AG20443 (cell line): ENCODE measurements at regions not wholly inside any gene's neighbourhood (a gene's known extent, or its start where the extent isn't known, plus 50 kb on each side); places are given as distances from the start of the nearest gene placed in this dataset.

Experiments
- DNase-seq: peaks from one replicate; pipeline ENCODE4 v3.0.0; 2012; ENCODE audit warnings: low spot score, mixed read lengths

DNA sequence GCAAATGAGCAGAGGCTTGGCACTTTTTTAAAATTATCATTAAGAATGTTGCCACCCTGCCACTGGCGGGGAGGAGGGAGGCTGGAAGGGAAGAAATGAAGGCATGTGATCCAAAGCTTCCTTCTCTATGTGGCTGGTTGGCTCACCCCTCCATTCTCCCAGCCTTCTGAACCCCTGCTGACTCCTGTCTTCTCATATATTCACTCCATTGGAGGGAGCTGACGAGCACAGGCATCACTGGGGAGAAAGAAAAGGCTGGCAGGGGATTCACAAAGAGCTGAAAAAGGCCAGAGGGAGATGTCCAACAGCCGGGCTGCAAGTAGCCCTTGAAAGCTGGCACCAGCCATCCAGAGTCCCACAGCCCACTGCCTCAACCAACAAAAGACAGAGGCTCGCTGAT lies 495.6 kb downstream of the BCOR start:
- DNase-seq = no peak

DNA sequence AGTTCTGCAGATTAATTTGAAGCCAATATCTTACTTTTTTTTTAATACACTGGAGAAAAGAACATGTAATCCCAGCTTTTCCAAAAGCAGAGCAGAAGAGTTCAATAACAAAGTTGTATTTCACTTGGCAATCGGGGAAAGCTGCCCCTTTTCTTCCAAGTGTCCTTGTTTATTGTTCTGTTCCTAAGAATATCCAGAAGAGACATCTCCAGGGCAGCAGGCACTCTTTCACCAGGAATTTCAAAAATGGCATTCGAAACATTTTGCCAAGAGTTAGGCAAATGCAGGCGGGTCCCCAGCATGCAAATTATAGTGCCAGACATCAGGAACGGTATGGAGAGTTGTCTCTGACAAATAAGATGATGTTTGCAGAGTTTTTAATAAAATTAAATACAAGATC lies 494.5 kb downstream of the BCOR start:
- peak; percentile 17 for DNase-seq

DNA sequence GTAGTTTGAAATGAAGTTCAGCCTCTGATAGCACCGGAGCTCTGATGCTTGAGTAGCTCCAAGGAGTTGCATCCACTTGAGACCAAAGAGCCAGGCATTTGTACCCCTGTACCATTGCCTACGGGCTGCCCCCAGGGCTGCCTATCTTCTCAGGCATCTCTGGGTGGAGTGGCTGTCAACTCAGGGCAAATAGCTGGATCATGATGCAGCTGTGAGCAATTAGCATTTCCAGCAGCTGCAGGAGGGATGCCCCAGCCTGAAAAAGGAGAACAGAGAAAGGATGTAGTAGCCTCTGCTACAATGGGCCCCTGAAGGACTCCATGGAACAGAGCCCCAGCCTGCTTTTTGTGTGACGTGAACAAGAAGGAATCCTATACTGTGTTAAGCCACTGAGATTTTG lies 492.6 kb downstream of the BCOR start:
- DNase-seq = peak; percentile 10

DNA sequence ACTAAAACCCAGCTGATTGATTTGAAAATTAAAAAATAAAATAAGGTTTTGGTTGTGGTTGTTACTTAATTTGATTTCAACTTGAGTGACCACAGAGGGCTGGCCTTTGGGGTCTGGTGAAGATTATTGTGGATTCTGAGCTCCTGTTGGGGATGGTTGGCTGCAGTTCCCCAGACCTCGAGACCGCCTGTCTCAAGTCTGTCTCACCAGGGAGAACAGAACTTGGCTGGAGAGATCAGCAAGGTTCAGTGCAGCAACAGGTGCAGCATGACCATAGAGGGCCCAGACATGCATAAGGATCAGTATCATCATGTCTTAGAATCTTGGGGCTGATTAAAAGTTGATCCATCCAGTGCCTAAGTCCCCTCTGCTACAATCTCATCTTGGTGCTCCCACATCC lies 491.9 kb downstream of the BCOR start:
- DNase-seq = no peak

DNA sequence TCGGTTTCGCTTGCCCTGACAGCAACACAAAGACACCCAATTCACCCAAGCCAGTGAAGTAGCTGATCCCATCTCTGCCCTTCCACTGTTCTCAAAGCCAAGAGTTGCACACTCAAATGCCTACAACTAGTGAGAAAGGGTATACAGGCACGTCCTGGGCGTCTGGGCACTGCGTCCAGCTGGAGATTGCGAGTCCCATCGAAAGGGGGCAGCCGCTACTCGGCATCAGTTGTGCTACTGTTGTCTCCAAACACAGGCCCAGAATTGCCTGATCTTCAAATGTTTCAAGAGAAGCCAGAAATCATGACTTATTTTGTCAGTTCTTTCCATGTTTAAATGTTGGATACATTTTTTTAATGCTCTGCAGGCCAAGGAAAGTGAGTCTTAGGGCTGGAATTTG lies 487.8 kb downstream of the BCOR start:
- DNase-seq = no peak

DNA sequence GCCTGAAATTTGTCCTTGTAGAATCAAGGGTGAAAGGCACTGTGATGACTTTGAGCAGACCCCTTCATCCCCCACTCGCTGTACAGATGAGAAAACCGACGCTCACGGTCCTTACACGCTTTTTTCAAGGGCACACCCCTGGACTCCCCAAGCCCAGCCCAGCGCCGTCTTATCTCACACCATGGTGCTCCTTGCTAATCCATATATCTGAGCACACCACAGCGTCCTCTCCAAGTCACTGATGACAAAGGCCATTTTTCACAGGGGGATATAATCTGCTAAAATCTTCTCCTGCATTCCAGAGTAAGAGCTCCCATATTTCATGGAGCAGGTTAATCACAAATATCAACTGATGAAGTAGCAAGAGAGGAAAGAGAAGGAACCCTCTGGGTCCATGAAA lies 486.3 kb downstream of the BCOR start:
- no peak for DNase-seq

DNA sequence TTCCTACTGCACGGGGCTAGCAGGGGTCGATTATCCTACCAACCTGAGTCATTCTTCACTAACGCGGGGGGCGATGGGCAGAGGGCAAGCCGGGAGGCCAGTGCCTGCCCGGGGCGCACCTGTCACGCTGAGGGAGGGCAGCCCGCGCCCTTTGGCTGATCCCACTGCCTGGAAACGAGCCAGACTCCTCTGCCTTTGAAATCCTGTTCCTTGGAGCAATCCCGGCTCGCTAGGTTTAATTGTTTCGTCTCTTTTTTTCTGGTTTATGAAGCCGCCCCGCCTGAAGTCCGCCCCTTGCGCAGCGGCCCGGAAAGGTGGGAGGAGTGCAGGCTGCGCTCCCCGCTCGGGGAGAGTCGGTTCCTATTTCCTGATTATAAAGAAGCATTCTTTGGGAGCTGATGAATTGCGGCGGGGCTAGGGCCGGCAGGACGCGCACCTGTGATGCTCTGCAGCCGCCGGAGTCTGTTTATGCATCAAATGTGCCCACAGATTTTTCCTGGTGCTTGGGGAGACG lies 484.2 kb downstream of the BCOR start:
- DNase-seq = peak; percentile 16

DNA sequence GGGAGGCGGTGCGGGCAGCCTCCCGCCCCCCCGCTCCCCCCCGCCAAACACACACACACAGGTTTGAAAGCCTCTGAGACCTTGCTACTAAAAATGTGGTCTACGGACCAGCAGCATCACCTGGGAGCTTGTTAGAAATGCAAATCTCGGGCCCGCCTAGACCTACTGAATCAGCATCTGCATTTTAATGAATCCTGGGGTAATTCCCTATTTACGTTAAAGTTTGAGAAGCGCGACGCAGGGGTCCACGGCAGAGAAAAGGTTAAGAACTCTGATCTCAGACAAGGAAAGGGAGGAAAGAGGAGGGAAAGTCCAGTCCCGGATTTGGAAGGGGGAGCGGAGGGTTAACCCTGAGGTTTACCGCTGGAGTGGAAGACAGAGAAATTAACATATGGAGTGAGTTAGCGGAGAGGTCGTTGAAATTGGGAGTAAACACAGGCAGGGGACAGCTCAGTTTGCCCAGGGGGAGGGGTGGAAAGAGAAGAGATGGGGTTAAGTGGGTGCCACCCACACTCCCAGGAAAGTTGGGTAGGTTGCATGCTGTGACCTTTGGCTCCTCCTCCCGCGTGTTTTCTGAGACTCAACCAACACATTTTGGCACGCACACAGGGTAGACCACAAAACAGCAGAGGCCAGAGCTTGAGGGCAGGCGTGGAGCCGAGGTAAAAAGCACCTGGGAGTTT lies 483.6 kb downstream of the BCOR start:
- DNase-seq = no peak

DNA sequence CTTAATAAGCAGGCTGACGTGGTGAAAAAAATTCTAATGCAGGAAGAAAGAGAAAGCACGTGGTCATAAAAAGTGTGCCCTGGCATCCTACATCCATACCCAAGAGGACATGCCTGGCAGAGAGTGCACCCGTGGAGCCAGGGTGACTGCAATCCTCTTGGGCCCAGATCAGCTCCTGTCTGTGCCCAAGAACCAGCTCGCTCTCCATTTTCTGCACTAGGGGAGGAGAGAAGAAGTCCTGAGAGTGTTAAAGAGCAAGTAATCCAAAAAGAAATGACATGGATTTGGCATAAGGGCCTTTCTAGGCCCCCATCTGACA lies 483.1 kb downstream of the BCOR start:
- no peak for DNase-seq

DNA sequence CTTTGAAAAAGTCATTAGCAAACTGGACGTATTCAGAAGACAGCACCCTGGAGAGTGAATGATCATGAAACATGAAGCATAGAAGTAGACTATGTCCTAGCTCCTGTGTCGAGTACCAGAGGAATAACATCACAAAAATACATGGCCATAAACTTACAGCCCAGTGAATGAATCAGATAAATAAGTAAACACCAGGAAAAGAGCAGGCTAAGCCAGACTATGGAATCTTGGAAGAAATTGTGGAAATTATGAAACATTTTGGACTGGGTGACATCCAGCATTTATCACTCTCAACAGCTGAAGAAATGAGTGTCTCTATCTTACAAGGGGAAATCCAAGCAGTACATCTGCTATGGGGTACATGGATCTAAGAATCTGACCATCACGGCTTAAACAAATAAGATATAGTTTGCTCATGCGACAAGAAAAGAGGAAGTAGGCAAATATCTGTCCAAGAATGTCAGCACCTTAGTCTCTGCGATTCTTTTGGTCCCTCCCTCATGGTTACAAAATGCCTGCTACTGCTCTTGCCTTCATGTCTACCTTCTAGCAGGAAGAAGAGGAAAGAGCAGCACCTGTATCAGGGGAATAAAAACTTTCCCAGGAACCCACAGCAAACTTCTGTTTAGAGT lies 481.5 kb downstream of the BCOR start:
- no peak for DNase-seq

DNA sequence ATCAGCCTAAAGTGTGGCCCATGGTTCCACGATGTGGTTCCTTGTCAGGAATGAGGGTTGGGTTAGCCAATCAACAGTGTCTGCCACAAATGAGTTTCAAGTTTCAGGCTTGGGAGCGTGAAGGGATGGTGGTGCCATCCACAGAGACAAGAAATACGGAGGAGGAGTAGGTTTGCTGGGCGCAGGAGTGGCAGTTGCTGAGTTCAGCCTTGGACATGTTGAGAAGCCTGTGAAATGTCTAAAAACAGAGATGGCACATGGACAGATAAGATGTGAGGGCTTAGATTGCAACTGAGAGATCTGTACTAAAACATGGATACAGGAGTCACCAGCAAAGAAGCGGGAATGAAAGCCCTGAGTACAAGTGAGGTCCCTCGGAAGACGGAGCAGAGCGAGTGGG lies 481.0 kb downstream of the BCOR start:
- no peak for DNase-seq

DNA sequence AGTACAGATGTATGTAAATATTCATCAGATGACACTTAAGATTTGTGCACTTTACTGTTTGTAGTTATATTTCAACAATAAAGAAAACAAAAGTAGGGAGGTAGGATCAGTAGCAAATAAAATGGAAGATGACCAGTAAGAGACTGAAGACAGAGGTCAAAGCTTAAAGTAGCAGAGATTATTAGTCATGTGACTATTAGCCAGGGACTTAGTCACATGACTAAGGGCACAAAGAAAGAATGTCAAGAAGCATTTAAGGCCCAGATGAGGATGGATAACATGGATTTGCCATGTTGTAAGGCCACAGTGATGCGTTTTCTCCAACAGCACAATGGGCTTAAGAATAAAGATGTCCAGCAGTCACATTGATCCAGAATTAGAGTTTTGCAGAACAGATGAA lies 479.6 kb downstream of the BCOR start:
- DNase-seq = no peak

DNA sequence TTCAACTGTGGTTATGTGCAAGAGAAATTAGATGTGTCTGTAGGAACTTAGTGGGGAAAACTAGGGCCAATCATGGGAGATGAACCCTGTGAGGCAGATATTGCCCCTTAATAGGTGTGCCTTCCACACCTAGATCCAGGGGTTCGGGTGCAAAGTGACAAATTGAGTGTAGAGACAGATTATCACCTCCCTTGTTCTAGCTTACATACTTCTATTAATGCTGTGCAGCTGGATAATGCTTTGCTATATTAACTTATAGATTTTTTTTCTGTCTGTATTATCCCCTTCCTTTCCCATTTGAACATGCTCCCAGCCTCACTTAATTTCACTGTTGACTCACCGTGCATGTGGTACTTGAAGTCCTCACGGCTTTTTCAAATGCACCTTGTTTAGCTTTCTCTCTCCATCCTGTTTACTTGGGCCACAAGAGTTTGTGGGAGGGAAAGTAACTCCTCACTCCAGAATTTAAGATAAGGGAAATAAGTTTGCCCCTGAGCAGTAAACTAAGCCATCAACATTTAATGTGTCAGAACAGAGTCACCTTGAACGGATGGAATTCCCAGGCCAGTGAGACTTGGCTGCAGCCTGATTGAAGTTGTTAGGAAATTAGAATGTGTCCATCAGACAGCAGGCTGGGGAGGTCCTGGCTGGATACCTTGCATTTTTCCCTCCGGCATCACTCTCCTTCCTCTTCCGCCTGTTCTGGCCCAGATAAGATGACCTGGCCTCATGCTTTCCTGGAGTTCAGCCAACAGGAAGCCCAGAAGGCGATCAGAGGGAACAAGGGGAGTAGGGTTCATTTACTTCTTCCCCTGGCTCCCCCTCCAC lies 478.4 kb downstream of the BCOR start:
- DNase-seq = no peak

DNA sequence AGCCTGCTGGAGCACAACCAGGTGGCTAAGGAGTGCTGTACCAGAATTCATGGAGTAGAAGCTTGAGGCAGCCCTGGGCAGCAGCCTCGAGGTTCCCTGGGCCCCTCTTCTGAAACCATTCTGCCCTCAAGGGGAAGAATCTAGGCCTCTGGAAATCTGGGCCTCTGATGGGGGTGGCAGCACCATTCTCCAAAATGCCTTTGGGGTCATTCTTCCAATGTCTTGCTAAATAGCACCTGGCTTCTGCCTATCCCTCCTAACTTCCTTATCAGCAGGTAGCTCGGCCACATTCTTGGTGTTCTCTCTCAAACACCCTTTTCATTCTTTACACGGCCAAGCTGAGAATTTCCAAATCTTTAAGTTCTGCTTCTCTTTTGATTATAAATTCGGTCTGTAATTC lies 473.6 kb downstream of the BCOR start:
- no peak for DNase-seq

DNA sequence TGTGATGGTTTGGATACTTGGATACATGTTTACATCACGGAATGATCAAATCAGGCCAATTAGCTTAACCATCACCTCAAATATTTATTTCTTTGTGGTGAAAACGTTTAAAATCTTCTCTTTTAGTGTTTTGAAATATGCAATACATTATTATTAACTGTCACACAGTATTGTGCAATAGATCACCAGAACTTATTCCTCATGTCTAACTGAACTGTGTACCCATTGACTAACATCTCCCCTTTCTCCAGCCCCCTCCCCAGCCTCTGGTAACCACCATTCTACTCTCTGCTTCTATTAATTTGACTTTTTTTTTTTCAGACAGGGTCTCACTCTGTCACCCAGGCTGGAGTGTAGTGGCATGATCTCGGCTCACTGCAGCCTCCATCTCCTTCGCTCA lies 471.9 kb downstream of the BCOR start:
- no peak for DNase-seq

DNA sequence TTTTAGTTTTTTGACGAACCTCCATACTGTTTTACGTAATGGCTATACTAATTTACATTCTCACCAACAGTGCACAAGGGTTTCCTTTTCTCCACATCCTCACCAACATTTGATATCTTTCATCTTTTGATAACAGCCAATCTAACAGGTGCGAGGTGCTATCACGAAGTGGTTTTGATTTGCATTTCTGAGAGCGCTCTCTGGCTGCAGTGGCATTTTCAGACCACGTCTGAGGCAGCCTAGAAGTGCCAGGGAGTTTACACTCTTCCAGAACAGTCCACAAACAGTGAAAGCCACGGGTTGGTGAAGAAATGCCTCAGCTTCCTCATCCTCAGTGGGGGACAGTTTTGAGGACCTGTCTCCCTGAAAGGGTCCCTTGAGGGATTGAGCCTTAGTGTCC lies 471.0 kb downstream of the BCOR start:
- DNase-seq = no peak

DNA sequence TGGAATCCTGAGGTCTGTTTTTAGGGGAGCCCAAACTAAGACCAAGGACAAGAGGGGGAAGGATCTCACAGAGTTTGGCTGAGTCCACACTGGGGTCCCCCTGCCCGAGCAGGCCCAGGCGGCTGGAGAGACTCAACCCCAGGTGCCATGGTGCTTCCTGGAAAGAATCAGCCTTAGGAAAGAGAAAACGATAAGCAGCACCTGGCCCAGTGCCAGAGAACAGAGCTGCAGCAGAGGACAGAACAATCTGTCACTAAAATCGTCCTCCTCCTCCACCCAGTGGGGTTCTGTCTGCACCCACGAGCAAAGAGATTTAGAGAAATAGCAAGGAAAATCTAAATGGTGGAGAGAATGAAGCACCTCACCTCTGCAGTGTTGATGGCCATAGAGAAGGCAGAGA lies 470.5 kb downstream of the BCOR start:
- no peak for DNase-seq

DNA sequence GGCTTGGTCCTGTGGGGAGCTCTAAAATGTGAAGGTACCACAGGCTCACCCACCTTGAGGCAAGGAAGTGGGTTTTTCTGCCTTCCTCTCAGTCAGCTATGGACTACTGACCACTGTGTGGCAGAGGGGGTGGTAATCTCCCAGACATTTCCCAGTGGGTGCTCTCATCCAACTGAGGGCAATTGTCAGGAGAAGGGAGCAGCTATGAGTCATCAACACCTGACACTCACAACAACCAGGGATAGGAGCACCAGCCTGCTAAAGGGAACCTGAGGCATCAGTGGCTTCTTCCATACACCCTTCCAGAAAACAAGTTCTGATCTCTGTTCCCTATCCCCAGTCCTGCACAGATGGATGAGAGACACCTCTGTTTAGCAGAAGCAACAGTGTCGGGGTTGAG lies 468.8 kb downstream of the BCOR start:
- no peak for DNase-seq

DNA sequence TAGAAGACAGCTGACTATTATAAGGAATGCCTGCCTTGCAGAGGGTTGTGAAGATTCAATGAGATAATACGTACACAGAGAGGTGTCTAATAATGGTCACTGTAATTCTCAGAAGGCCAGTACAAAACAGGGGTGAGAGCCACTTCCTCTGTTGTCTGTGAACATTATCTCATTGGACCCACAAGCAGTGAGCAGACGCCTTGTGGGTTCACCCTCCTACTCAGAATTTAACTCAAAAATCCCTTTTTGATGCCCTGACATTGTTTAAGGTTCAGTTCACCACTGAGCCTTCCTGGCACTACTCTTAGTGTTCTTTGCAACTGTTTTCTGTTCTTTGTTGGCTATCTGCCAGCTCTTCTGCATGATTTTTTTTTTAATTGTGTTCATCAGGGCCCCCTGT lies 467.4 kb downstream of the BCOR start:
- no peak for DNase-seq

DNA sequence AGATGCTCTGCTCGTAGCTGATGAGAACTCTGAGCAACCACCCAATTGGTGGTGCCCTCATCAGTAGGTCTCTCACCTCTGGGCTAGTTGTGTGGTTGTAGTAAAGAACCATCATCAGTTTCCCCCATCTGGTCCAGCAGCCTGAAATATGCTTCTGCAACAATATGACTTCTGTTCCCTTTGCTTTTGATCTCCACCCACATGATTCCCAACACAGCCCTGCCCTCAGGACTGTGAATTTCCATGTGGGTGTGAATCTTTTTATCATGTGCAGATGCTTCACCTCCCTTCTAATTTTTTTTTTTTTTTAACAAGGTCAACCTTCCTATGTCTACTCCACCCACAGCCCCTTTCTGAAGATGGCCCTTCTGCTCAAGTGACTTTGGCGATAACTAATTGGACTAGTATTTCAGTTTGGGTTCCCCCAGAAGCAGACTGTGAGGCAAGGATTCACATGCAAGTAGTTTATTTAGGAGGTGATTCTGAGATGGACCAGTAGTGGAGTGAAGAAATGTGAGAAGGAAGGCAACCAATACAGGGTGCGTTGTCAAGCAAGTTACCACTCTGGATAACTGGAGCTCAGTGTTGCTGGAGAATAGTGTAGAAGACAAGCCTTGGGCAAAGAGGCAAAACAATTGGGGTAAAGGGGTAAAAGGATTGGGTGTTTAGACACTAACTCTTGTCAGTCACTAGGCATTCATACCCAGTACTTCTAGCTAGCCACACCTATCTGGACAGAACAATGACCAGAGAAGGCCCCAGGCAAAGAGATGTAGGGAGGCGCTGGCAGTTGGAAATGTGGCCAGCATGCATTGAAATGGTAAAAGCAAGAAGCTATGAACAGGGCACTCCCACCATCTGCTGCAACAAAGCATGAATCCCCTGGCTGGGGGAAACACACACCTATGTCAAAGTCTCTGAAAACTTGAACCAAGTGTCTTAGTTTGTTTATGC lies 466.2 kb downstream of the BCOR start:
- DNase-seq = no peak

DNA sequence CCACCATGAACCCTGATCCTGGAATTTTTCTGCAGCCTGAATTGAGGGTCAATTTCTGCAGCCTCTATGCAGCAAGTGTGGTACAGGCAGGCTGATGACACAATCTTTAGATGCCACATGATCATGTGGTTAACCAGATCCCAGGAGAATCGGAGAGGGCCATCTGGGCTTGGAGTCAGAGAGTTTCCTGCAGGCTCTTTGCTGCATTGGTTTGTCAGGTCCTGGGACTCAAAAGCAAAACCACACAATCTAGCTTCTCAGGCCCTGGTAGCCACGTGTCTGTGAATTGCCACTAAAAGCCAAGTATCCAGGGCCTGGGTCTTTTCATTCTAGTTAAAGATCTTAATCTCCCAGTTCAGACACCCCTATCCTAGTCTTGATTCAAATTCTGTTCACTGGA lies 464.5 kb downstream of the BCOR start:
- DNase-seq = peak; percentile 43

DNA sequence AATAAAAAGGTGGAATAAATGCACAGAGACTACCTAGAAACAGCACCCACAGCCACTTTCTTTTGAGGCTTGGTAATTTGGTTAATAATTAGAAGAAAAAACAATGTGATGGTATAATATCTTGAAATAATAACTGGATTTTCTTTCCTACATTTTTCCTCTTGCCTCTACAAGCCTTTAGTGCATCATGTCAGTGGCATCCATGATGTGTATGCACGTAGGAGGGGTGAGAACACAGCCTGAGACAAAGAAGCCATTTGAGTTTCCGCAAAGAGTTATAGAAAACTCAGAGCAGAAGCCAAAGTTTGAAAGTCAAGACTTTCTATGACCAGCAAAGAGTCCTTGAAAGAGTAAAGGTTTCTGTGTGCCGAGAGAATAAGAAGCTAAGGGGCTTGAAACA lies 461.3 kb downstream of the BCOR start:
- DNase-seq = no peak
